GM19023 (cell line): ENCODE measurements at regions not wholly inside any gene's neighbourhood (a gene's known extent, or its start where the extent isn't known, plus 50 kb on each side); places are given as distances from the start of the nearest gene placed in this dataset.
"Not testable (repeated sequence)": the region's sequence is repeated elsewhere in the genome, so short reads cannot be mapped to it uniquely, and the experiment has no call there.

ENCODE experiments used
- ATAC-seq: cut with Tn5 transposase; IDR thresholded peaks from one replicate; pipeline ENCODE4 v1.9.1; 2021; ENCODE audit warnings: mild to moderate bottlenecking, moderate library complexity; ENCODE audit not compliant: unreplicated experiment

DNA sequence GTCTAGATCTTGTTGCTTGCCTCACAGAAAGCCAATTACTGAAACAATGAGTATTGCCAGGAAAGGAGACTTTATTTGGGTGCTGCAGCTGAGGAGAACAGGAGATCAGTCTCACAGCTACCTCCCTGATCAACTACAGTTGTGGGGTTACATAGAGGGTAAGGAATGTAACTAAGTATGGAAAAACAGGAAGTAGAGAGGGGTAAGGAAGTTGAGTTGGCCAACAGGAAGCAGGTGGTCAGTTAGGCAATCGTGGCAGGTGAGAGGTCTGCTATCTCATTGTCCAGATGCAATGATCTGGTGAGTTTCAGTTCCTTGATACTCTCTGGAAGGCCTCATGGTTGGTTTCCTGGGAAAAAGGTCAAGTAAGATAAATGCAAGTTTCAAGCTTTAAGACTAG, 333.1 kb upstream of the GOT2 start:
- ATAC-seq: no peak

DNA sequence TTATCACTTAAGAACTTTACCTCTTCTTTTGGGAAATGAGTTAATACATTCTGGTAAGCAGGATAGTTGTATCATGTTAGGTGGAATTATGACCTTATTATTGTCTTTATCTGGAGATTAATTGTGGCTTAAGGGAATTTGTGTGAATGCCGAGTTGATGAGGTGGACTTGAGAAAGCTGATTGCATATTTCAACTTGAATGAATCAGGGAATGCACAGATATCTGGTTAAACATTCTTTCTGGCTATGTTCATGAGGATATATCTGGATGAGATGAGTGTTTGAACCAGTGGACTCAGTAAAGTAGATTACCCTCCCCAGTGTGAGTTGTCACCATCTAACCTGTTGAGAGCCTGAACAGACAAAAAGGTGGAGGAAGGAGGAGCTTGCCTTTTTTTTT, 326.1 kb upstream of the GOT2 start:
- ATAC-seq: no peak

DNA sequence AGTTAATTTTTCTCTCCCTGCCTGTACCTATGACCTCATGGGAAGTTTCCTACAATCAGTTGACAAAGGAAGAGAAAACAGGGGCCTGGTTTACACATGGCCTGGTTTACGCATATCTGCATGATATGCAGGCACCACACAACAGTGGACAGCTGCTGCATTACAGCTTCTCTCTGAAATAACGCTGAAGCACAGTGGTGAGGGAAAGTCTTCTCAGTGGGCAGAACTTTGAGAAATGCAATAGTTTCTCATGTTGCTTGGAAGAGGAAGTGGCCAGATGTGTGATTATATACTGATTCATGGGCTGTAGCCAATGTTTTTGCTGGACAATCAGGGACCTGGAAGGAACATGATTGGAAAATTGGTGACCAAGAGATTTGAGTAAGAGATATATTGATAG, 324.1 kb upstream of the GOT2 start:
- ATAC-seq: no peak

DNA sequence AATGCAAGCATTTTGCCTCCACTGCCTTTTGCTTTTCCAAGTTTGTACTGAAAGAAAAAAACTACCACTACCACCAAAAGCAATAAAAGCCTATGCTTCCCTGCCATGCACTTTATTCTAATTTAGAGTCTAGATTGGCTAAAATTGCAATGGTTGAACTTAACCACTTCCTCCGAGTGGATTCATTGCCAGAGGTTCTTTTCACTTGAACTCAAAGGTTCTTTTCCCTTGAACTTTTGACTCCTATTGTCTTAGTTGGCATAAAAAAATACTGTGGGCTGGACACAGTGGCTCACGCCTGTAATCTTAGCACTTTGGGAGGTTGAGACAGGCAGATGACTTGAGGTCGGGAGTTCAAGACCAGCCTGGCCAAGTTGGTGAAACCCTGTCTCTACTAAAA, 319.8 kb upstream of the GOT2 start:
- ATAC-seq: no peak

DNA sequence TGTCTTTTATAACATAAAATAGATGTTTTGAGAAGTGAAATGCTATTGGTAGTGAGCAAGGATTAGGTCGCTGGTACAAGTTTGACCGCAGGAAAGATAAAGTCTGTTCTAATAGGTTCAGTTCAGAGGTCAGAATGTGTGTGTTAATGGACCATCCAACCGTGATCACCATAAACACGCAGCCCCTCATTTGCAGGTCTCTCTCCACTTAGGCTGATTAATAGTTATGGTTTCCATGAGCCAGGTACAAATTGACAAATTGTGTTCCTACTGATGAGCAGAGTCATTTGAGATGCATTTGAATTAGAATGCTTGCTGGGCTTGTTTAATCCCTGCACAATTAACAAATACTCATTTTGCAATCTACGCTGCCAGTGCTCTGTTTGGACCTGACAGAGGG, 318.1 kb upstream of the GOT2 start:
- no peak for ATAC-seq

DNA sequence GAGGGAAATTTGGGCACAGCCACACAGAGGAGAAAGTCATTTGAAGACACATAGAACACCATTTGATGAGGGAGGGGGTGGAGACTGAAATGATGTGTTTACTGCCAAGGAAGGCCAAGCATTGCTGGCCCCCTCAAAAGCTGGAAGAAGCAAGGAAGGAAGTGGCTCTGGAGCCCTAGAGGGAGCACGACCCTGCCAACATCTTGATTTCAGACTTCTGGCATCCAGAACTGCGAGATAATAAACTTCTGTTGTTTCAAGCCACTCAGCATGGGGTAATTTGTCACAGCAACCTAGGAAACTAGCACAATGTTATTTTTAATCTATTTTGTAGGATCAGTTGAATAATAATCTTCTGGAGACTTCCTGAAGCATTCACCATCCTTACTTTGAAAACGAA, 314.8 kb upstream of the GOT2 start:
- ATAC-seq: no peak

DNA sequence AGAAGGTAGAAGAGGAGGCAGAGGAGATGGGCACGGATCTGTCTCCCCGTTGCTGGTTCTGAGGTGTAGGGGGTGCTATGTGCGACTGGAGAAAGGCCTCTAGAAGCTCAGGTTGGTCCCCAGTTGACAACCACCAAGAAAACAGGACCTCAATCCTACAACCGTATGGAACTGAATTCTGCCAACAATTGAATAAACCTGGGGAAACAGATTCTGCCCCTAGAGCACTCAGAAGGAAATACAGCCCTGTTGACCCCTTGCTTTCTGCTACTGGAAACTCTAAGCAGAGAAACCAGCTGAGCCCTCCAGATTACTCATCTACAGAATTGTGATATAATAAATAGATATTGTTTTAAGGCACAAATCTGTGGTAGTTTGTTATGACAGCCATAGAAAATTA, 313.0 kb upstream of the GOT2 start:
- ATAC-seq: no peak

DNA sequence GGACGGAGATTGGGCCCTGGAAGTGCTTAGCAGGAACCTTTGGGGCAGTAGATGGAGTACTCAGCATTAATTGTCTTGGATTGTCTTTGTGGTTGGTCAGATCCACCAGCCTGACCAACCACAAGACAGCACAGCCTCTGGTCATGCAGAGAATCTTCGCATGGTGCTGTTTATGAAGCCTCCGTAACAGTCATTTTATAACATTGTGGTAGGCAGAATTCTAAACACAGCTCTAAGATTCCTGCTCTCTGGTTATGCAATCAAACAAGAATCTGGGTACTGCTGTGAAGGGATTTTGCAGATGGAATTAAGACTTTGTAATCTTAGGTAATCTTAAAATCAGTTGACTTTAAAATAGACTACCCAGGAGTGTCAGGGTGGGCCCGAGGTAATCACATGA, 312.2 kb upstream of the GOT2 start:
- no peak for ATAC-seq

DNA sequence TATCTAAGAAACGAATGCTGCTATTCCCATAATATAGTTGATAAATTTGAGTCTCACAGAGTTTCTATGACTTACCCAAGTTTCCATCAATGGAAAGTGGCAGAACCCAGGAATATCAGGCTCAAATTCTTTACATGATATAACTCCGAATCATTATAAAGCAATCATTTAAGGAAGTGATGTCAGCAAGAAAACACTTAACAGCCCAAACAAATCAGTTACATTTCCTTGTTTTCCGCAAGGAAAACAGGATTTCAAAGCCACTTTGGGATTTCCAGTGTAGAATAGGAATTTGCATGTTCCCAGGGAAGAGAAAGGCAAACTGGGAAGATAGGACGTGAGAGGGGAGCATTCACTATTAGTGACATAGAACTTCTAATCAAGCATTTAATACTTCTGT, 311.4 kb upstream of the GOT2 start:
- ATAC-seq: no peak

DNA sequence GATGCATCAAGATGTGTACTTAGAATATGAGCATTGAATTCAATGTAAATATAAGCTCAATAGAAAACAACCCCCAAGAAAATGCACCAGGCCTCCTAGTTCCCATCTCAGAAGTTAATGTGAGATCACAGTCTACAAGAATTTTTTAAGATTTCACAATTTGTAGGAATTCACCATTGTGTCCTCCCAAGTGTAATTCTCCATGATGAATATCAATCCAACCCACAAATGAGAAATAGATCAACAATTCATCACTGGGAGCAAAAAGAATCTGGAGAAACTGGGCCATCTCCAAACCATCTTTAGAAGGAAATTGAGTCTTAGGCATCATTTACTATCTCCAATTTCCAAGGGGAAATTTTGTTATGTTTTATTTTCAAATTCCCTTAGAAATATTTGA, 310.5 kb upstream of the GOT2 start:
- ATAC-seq: no peak

DNA sequence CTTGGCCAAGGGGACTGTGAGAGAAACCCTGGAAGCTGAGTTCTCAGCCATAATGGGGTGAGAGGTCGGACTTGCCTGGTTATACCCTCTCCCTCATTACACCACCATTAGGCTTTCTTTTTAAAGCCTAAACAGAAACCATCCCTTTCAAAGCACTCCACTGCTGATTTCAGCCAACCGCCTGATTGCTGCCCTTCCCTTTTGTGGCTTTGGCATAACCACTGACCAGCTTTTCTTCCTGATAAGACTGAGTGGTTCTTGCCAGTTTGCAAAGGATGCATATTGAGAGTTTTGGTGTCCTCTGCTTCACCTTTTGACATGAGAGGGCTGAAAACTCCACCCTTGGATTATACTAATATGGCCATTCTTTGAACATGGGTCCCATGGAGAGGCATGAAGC, 308.2 kb upstream of the GOT2 start:
- no peak for ATAC-seq

DNA sequence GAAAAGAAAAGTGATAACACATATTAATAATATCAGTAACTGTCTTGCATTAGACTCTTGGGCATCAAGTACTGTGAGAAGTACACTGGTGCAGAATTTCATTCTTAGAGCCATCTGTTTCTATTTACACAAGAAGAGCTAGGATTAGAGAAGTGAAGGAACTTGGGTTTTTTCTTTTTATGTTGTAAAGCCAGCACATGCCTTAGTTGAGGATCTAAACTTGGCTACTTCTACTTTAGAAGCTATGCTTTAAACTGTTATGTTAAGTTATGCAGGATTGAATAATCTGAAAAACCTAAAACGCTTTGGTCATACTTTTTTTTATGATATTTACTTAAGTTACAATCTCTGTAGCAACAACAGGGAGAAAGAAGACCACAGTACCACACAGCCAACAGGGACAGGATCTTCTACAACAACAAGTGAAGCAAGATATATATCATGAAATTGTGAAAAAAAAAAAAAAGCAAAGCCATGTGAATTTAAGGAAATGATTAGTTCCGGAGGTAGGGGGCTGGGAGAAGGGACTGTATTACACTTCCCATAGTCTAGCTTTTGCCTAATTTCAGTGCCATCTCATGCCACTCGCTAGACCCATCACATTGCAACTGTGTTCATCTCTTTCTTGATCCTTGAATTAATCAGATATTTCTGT, 305.1 kb upstream of the GOT2 start:
- no peak for ATAC-seq

DNA sequence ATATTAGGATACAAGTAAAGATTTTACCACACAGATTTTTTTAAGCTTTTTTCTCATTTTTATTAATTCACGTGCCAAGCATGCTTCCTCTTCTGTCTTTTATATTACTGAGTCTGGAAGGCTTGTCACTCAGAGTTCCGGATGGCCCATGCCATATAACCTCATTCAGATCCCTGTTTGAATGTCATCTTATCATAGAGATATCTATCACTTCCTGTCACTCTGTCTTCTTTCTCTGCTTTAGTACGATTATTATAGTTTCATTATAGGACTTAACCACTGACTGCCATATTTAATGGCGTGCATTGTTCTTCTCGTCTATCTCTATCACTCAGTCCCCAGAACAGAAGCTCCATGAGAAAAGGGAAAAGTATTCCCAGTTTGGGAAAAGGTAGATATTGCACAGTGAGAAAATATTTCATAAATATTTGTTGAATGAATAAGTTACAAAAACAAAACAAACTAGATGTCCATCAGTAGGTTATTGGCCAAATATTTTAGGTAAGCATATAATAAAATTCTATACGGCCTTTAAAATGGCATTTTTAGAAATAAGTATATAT, 296.9 kb upstream of the GOT2 start:
- ATAC-seq: no peak

DNA sequence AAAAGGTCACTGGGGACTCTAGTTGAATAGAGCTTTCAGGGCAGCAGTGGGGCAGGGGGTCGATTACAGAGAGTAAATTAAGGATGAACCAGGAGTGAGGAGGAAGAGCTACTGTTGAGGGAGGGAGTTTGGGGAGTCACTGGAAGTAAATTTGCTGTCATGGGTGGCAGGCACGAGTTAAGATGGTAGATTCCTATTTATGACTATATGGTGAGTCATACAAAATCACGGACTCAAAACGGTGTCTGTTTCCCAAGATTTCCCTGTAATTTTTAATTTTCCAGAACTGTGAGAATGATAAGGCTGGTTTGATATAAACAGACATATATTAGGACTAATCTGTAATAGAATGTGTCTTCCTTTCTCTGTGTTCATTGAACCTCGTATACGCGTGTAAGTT, 287.6 kb upstream of the GOT2 start:
- no peak for ATAC-seq

DNA sequence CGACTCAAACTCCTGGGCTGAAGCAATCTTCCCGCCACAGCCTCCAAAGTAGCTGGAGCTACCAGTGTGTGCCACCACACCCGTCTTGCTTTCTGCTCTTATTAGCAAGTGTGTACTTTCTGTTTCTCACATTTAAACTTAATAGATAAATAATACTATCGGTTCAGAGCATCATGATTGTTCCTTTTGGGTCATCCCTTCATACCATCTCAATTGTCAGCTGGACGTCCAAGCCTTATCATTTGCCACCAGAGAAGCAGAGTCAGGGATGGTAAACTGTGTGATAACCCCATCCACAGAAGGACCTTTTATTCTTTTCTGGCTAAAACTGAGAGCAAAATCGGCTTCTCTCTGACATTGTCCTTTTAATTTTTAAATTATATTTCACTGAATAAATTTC, 279.8 kb upstream of the GOT2 start:
- no peak for ATAC-seq

DNA sequence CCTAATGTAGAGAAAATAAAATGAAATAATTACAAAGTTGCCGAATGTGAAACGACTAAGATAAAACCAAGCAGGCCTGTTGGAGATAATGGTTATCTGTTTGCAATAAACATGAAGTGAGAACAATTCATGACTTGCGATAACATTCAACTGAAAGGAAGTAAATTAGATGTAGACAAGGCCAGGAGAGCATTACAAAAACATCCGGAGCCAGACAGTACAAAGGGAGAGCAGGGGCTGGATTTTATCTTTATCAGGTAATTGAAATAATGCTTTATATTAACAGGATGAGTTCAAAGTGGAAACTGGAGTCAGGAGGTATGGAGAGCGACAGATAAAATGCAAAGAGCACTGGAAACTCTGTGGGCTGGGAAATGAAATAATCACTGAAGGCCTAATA, 265.6 kb upstream of the GOT2 start:
- no peak for ATAC-seq

DNA sequence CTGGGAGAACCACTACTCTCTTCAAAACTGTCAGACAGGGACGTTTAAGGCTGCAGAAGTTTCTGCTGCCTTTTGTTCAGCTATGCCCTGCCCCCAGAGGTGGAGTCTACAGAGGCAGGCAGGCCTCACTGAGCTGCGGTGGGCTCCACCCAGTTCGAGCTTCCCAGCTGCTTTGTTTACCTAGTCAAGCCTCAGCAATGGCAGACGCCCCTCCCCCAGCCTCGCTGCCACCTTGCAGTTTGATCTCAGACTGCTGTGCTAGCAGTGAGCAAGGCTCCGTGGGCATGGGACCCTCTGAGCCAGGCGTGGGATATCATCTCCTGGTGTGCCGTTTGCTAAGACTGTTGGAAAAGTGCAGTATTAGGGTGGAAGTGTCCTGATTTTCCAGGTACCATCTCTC, 258.6 kb upstream of the GOT2 start:
- not testable (repeated sequence) for ATAC-seq

DNA sequence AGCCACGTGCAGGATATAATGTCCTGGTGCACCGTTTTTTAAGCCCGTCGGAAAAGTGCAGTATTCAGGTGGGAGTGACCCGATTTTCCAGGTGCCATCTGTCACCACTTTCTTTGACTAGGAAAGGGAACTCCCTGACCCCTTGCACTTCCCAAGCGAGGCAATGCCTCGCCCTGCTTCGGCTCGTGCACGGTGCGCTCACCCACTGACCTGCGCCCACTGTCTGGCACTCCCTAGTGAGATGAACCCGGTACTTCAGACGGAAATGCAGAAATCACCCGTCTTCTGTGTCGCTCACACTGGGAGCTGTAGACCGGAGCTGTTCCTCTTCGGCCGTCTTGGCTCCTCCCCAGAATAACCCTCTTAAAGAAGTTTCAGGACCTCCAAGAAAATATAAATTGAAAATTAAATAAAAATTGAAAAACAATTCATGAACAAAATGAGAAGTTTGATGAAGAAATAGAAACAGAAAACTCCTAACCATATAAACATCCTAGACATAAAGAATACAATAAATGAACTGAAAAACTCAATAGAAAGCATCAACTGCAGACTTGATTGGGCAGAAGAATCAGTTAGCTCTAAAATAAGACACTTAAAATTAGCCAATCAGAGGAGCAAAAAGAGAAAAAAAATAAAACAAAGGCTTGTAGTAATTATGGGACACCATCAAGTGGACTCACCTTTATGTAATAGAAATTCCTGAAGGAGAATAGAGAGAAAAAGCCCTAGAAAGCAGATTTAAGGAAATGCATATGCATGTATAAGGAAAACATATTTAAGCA, 249.3 kb upstream of the GOT2 start:
- ATAC-seq: not testable (repeated sequence)

DNA sequence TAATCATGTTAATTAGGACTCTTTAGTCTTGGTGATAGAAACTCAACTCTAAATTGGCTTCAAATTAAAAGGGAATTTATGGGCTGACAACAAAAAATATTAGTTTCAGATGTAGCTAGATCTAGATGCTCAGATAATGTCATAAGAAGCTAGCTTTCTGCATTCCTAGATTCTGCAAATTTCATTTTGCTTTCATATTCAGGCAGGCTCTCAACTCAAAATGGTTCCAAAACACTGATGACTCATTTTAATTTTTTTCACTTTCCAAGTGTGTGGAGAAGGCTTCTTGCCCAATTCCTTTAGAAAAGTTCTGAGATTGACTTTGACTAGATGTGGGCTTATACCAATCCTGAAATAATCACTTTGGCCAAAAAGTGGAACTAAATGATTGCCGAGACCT, 236.7 kb upstream of the GOT2 start:
- no peak for ATAC-seq

DNA sequence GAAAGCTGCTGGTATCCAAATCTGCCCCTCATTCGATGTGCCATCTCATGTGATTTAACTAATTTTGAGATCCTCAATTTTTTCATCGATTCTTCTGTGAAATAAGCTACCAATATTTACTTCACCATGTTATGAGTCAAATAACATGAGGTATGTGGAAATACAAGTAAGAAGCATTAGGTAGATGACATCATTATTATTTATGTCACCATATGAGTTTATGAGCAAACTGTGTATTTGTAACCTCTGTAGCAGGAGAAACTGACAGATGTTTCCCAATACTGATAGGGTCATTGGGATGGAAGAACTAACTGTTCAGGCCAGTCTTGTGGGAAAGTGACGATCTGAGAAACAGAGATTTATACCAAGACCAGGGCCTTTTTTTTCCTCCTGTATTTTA, 229.4 kb upstream of the GOT2 start:
- no peak for ATAC-seq

DNA sequence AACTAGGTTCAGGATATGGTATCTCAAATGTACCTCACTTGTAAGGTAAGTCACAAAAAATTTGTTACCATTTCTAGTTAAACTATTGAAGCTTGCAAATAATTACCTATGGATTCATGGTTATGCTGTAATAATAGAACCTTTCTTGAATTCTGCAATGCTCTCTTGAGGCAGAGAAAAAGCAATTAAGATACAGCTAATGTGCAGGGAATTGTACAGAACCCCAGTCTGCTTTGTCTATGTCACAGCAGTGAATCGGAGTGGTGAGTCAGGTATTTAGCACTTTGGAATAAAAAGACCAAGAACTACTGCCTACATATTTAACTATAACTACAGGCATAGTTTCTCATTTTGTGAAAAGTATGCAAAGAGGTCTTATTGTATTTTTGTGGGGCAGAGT, 228.7 kb upstream of the GOT2 start:
- no peak for ATAC-seq

DNA sequence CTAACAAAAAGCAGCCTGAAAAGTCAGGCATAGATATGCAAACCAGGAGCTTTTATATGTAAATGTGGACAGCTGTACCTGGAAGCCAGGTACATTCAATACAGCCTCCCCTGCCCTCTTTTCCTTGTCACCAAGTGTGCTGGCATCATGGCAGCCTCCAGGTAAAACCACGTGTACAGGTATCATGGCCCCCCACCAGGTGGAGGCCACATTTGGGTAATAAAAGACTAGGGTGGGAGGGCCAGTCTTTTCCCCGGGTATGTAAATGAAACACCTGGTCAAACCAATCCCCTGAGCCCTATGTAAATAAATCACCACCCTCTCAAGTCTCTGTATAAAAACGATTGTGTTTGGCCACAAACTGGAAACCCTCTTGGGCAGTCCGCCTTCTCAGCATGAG, 226.4 kb upstream of the GOT2 start:
- no peak for ATAC-seq

DNA sequence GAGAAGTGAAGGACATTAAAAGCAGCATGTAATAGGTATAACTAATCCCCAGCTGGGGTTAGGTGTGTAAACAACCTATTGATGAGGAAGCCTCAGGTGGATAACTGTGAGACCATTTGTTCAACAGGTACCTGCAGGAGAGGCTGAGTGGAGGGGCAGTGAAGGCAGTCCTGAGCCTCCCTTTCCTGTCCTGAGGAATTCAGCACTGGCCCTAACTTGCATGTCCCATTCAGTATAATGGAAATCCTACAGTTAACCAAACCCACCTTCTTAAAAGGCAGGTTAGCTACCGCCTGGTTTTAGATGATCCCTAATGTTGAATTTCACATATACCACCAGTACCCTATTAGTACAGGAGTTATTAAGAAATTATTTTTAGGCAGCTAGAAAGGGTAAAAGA, 225.9 kb upstream of the GOT2 start:
- no peak for ATAC-seq
